ENCODE measurements at regions not wholly inside any gene's neighbourhood (a gene's known extent, or its start where the extent isn't known, plus 50 kb on each side); places are given as distances from the start of the nearest gene placed in this dataset.
A peak's percentile ranks its signal among the peaks of the same experiment; 100 is the strongest.
"Not testable (repeated sequence)": the region's sequence is repeated elsewhere in the genome, so short reads cannot be mapped to it uniquely, and the experiment has no call there.

DNA sequence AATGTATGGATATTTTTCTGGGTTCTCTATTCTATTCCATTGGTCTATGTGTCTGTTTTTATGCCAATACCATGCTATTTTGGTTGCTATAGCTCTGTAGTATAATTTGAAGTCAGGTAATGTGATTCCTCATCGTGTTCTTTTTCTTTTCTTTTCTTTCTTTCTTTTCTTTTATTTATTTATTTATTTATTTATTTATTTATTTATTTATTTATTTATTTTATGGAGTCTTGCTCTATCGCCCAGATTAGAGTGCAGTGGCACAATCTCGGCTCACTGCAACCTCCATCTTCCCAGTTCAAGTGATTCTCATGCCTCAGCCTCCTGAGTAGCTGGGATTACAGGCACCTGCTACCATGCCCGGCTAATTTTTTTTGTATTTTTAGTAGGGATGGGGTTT, 315.2 kb downstream of the SV2B start:
- DNase-seq: not testable (repeated sequence)

- no peak for DNase-seq
Observed at GRCh38 chr15:91420689-91421088, 320.6 kb downstream of the SV2B start.

DNA sequence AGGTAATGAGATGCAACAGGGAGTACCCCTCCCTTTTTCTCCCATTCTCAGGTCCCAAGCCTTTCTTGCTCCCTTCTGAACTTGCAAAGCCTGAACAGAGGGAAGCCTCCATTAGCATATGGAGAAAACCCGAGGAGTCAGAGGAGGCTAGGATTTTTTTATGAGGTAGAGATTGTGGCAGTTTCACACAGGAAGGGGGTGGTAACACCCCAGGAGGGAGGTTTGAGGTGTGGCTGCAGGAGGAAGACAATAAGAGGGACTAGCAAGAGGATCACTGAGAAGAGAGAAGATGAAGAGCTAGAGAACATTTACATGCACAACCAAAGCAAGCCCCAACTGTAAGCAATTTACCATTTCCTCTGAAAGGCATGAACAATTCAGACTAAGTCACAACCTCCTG, 322.7 kb downstream of the SV2B start:
- DNase-seq: peak; percentile 5

- DNase-seq: no peak
Observed at GRCh38 chr15:91424001-91424400, 323.9 kb downstream of the SV2B start.

DNA sequence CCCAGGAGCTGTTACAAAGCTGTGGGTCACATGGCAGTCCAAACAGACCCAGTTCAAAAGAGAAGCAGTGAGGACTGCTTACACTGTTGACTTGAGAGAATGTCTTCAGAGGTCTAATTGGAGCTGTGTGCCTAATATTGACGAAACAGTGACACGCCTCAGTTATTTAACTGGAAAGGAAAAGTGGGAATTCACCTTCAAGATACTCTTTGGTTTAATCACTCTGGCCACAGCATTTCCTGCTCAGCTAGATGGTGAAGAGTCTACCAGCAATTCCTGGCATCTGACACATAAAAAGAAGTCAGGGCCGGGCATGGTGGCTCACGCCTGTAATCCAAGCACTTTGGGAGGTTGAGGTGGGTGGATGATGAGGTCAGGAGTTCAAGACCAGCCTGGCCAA, 326.4 kb downstream of the SV2B start:
- no peak for DNase-seq

DNA sequence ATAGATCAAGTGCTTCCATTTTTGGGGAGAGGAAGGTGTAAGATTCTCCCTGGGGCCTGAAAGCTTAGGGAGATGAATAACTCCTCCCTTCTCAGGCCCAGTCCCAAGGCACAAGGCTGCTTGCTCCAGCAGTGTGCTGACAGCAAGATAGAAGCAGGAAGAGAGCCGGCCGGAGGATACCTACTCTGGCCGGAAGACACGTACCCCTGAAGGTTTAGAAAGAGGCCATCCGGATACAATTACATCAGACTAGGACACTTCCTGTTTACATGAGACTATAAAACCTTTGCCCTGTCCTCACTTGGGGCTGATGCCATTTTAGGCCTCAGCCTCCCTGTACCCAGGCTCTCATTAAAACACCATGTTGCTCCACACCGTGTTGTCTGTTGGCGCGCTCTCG, 329.9 kb downstream of the SV2B start:
- no peak for DNase-seq

GRCh38 chr15:91431041-91431715, 331.1 kb downstream of the SV2B start:
- no peak for DNase-seq

DNA sequence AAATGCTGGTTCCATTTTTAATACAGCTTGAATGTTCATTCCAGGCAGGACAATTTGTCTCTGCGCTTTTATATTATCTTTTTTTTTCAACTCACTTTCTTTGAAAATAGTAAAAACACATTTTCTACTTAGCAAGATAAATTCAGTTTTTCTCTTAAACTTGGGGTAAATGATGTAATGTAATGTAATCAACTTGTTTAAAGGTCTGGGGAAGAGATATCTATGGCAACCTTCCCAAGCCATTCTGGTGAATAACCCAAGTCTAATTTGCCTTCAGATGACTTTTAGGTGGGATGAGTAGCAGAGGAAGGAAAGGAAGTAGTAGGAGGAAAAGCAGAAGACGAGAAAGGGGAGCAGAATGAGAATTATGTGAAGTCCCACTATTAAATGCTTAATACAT, 335.1 kb downstream of the SV2B start:
- no peak for DNase-seq

GRCh38 chr15:91444656-91445055, 344.6 kb downstream of the SV2B start:
- no peak for DNase-seq

DNA sequence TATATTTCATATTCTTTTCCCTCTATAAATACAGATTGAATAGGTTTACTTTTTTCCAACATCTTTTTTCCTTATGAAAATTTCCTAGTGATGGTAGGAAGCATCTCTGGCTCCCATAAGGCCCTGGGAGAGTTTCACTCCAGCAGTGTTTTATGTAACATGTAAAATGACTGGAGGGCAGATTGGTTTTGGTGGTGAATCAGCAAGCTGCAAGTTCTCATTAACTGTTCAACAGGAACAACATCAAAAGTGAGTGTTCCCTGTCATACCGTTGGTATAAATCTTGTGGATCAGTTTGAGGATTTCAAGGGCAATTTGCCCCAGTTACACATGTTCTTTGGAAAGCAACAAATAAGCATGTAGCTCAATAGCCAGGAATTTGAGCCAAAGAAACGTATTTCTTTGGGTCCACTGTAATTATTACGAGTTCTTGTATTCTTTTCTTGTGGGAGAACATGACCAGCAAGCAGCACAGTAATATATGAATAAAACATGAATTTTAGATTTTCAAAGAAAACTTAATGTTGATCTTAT, 345.7 kb downstream of the SV2B start:
- no peak for DNase-seq

- no peak for DNase-seq
Observed at GRCh38 chr15:91447991-91448644, 348.1 kb downstream of the SV2B start.

- not testable (repeated sequence) for DNase-seq
Observed at GRCh38 chr15:91453376-91453775, 353.3 kb downstream of the SV2B start.

- DNase-seq: no peak
Observed at GRCh38 chr15:91456251-91456718, 356.2 kb downstream of the SV2B start.

GRCh38 chr15:91456921-91457320, 356.9 kb downstream of the SV2B start:
- no peak for DNase-seq

GRCh38 chr15:91461377-91461776, 361.3 kb downstream of the SV2B start:
- no peak for DNase-seq

GRCh38 chr15:91465086-91465485, 365.0 kb downstream of the SV2B start:
- DNase-seq: no peak

- no peak for DNase-seq
Observed at GRCh38 chr15:91465696-91466095, 365.6 kb downstream of the SV2B start.

GRCh38 chr15:91468871-91469580, 369.0 kb downstream of the SV2B start:
- DNase-seq: no peak

DNA sequence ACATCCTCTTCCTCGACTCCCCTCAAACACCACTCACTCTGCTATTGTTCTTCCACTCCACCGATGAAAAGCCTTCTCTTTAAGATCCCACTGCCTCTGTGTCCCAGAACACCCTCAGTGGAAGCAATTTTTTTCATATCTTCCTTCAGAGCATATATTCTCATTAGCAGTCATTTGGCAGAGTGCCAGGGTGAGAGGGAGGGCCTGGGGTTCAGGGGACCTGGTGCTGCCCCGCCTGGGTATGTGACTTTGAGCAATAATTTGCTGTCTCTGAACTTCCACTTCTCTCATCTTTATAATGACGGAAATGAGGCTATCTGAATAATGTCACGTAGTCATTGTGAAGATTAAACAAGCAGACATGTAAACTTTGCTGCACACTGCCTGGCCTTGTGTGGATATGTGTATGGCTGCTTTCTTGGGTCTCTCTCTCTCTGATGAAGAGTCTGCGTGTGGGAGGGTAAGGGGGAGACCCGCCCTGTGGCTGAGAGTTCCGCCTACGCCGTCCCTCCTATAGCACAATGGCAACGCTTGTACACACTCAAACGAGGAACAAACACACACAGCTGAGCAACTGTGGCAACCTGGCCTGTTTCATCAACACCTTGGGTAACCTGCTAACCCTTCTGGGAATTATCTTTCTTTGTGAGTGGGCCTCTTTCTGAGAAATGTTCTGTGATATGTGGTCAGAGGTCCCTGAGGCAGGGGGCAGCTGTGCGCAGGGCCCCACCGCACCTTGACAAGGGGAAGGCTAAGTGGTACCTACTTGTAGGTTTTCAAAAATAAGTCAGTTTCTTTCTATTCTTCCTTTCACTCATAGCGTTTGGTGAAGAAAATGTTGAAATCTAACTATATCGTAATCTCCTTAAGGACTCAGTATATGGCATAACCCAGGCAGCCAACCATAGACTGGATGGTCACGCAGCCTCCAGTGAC, 369.8 kb downstream of the SV2B start:
- peak; percentile 55 for DNase-seq

DNA sequence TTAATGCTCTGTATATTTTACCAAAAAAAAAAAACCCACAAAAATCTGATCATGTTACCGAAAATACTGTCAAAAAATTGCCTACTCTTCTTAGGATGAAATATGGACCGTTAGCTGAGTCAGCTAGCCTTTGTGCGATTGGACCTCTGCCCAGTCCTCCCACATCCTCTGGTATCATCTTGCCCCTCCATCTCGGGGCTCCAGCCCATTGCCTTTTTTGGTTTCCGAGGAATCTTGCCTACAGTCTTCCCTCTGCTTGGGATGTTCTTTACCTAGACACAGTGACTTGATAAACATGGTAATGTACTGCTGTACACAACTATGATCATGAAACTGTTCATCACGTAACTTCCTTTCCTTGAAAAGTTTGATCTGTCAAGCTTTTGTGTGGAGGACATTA, 371.4 kb downstream of the SV2B start:
- no peak for DNase-seq

DNA sequence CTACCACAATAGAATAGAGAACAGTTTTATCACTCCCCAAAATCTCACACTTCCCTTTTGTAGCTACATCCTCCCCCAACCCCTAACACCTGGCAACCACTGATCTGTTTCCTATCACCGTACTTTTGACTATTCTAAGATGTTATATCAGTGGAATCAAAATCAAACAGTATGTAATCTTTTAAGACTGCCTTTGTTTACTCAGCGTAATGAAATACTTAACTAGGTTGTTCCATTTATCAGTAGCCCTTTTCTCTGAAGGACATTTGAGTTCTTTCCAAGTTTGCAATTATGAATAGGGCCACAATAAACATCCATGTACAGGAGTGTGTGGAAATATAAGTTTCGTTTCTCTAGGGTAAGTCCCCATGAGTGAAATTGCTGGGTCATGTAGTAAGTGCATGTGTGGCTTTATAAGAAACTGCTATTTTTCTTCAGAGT, 372.3 kb downstream of the SV2B start:
- no peak for DNase-seq

- DNase-seq: no peak
Observed at GRCh38 chr15:91473894-91474545, 374.0 kb downstream of the SV2B start.

All from activated effector memory CD4-positive, alpha-beta T cell treated with Interleukin-2 at 50 U/mL for 16 hours (primary cell).